Liver (tissue), 8 donors: ENCODE measurements at regions not wholly inside any gene's neighbourhood (a gene's known extent, or its start where the extent isn't known, plus 50 kb on each side); places are given as distances from the start of the nearest gene placed in this dataset.

Experiments used
- DNase-seq: peaks from one replicate; pipeline ENCODE4 v3.0.0-alpha.2; 2017; ENCODE audit warnings: low spot score
- H3K27ac ChIP-seq, 2 donors: one replicate each; pipeline ENCODE4 v1.7.0; 2013; ENCODE audit warnings: inconsistent platforms in 2 of 2, low read length in 2 of 2, control low read depth in 1 of 2, low read depth in 1 of 2, mild to moderate bottlenecking in 1 of 2
- H3K27me3 ChIP-seq, 4 donors: one replicate each; pipeline versions ENCODE4 v1.6.1 to v1.7.0; 2013; ENCODE audit warnings: low read length in 3 of 4, inconsistent platforms in 1 of 4, mild to moderate bottlenecking in 1 of 4, moderate library complexity in 1 of 4; ENCODE audit not compliant: control insufficient read depth in 4 of 4, insufficient read depth in 4 of 4
- H3K36me3 ChIP-seq, 4 donors: one replicate each; pipeline versions ENCODE4 v1.6.1 to v1.7.0; 2013; ENCODE audit warnings: low read length in 3 of 4, mild to moderate bottlenecking in 3 of 4, low read depth in 1 of 4, moderate library complexity in 1 of 4; ENCODE audit not compliant: control insufficient read depth in 4 of 4, insufficient read depth in 3 of 4
- H3K4me1 ChIP-seq, 4 donors: one replicate each; pipeline versions ENCODE4 v1.6.1 to v1.7.0; 2013; ENCODE audit warnings: low read length in 3 of 4, mild to moderate bottlenecking in 3 of 4, moderate library complexity in 1 of 4; ENCODE audit not compliant: control insufficient read depth in 4 of 4, insufficient read depth in 4 of 4
- H3K4me3 ChIP-seq, 3 donors: one replicate each; pipeline versions ENCODE4 v1.6.1 to v1.7.0; 2013; ENCODE audit warnings: low read length in 3 of 3, control low read depth in 1 of 3, low read depth in 1 of 3, mild to moderate bottlenecking in 1 of 3
- H3K9ac ChIP-seq, 2 donors: one replicate each; pipeline ENCODE4 v1.7.0; 2013; ENCODE audit warnings: low read length in 2 of 2, mild to moderate bottlenecking in 2 of 2, moderate library complexity in 2 of 2, control low read depth in 1 of 2, low read depth in 1 of 2
- H3K9me3 ChIP-seq, 4 donors: one replicate each; pipeline versions ENCODE4 v1.6.1 to v1.7.0; 2013; ENCODE audit warnings: low read length in 3 of 4; ENCODE audit not compliant: control insufficient read depth in 4 of 4
- GABPA ChIP-seq, 2 donors: IDR thresholded peaks in 1 of 2; conservative IDR thresholded peaks in 1 of 2; 2 replicates each; pipeline ENCODE4 v1.6.1; 2016; ENCODE audit warnings: antibody characterized with exemption in 2 of 2, mild to moderate bottlenecking in 1 of 2, moderate library complexity in 1 of 2
- HNF4G ChIP-seq: IDR thresholded peaks from 2 replicates; pipeline ENCODE4 v1.6.1; 2016; ENCODE audit warnings: antibody characterized with exemption
- JUND ChIP-seq, 2 donors: IDR thresholded peaks; 2 replicates each; pipeline ENCODE4 v1.6.1; 2016; ENCODE audit warnings: antibody characterized with exemption in 2 of 2
- NR2F2 ChIP-seq: IDR thresholded peaks from 2 replicates; pipeline ENCODE4 v1.6.1; 2016; ENCODE audit warnings: antibody characterized with exemption
- RAD21 ChIP-seq, 2 donors: IDR thresholded peaks; 2 replicates each; pipeline ENCODE4 v1.6.1; 2016; ENCODE audit warnings: antibody characterized with exemption in 2 of 2, mild to moderate bottlenecking in 2 of 2
- RXRA ChIP-seq, 2 donors: IDR thresholded peaks; 2 replicates each; pipeline ENCODE4 v1.6.1; 2017 to 2018; ENCODE audit warnings: antibody characterized with exemption in 2 of 2, mild to moderate bottlenecking in 1 of 2
- SP1 ChIP-seq: IDR thresholded peaks from 2 replicates; pipeline ENCODE4 v1.6.1; 2018; ENCODE audit warnings: antibody characterized with exemption, mild to moderate bottlenecking
- TAF1 ChIP-seq: conservative IDR thresholded peaks from 2 replicates; pipeline ENCODE4 v1.6.1; 2016; ENCODE audit warnings: antibody characterized with exemption, mild to moderate bottlenecking
- YY1 ChIP-seq: IDR thresholded peaks from 2 replicates; pipeline ENCODE4 v1.6.1; 2016; ENCODE audit warnings: antibody characterized with exemption, mild to moderate bottlenecking
- WGBS: extraction: QIAGEN DNeasy Blood & Tissue Kit; methylation state at CpG from one replicate; pipeline ENCODE4 v1.1.7; 2013; 5-methylcytosine and 5-hydroxymethylcytosine counted together
- TF ChIP-seq, protein P1 (sequence below): IDR thresholded peaks from 2 replicates; pipeline ENCODE4 v1.6.1; 2016; ENCODE audit warnings: antibody characterized with exemption, mild to moderate bottlenecking
- TF ChIP-seq, protein P2 (sequence below): fragments of 150-350 bp; IDR thresholded peaks from 2 replicates; pipeline ENCODE4 v1.5.1; 2017; ENCODE audit warnings: improper control_type of control experiment, low read depth, low read length; ENCODE audit not compliant: missing input control
- TF ChIP-seq, protein P3 (sequence below): IDR thresholded peaks from 2 replicates; pipeline ENCODE4 v1.6.1; 2016; ENCODE audit warnings: antibody characterized with exemption
- TF ChIP-seq, protein P4 (sequence below): IDR thresholded peaks from 2 replicates; pipeline ENCODE4 v1.6.1; 2016; ENCODE audit warnings: antibody characterized with exemption
- TF ChIP-seq, protein P5 (sequence below): IDR thresholded peaks from 2 replicates; pipeline ENCODE4 v1.6.1; 2016; ENCODE audit warnings: antibody characterized with exemption
- donor health status: healthy.
- donor health status: healthy.
- donor health status: healthy.
- donor health status: healthy.
- donor health status: healthy.

DNA sequence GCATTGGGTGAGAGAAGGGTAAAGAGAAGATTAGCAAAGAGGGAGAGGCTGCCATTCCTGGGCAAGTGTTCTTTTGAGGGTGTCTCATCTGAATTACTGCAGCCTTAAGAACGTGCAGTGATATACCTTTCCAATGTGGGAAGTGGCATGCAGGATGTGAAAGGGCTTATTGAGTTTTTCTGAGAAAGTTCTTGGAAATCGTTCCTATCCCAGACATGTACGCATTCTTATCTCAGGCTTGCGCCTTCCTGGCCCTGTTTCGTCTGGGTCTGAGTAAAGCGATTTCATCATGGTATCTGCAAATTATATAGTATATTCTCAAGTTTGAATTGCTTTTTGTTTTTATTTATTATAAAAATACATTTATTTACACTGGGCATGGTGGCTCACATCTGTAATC is 699.8 kb downstream of the TRAM1L1 start:
- no peak overlapping the region for H3K27ac ChIP-seq
- WGBS: 82% methylated on average over 6 of the region's 6 CpGs

DNA sequence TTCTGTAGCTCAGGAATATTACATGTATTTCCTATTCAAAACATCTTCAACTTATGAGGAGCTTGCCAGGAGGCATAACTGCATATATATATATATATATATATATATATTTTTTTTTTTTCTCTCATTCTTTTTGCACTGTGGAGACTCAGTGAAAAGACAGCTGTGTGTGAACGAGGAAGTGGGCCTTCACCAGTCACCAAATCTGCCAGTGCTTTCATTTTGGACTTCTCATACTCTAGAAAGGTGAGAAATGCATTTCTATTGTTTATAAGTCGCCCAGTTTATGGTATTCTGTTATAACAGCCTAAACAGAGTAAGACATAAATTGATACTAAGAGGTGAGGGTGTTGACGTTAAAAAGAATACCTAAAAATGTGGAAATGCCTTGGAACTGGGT is 710.6 kb downstream of the TRAM1L1 start:
- no peak overlapping the region for H3K9ac ChIP-seq
- no peaks in the 10 kb centered on the region for H3K9me3 ChIP-seq
- WGBS: 74% methylated on average over 3 of the region's 3 CpGs
- DNase-seq: no peak
- H3K27me3 ChIP-seq: no peaks in the 10 kb centered on the region
- no peak for TF ChIP-seq SP1
- no peak overlapping the region for H3K4me3 ChIP-seq
- H3K27ac ChIP-seq: no peak overlapping the region
- H3K36me3 ChIP-seq: no peaks in the 10 kb centered on the region
- H3K4me1 ChIP-seq: no peaks in the 10 kb centered on the region

More for the DNA sequence above, 699.8 kb downstream of the TRAM1L1 start:
- TF ChIP-seq, protein P1, sequence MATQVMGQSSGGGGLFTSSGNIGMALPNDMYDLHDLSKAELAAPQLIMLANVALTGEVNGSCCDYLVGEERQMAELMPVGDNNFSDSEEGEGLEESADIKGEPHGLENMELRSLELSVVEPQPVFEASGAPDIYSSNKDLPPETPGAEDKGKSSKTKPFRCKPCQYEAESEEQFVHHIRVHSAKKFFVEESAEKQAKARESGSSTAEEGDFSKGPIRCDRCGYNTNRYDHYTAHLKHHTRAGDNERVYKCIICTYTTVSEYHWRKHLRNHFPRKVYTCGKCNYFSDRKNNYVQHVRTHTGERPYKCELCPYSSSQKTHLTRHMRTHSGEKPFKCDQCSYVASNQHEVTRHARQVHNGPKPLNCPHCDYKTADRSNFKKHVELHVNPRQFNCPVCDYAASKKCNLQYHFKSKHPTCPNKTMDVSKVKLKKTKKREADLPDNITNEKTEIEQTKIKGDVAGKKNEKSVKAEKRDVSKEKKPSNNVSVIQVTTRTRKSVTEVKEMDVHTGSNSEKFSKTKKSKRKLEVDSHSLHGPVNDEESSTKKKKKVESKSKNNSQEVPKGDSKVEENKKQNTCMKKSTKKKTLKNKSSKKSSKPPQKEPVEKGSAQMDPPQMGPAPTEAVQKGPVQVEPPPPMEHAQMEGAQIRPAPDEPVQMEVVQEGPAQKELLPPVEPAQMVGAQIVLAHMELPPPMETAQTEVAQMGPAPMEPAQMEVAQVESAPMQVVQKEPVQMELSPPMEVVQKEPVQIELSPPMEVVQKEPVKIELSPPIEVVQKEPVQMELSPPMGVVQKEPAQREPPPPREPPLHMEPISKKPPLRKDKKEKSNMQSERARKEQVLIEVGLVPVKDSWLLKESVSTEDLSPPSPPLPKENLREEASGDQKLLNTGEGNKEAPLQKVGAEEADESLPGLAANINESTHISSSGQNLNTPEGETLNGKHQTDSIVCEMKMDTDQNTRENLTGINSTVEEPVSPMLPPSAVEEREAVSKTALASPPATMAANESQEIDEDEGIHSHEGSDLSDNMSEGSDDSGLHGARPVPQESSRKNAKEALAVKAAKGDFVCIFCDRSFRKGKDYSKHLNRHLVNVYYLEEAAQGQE: no peak
- no peak for TF ChIP-seq NR2F2
- no peak for TF ChIP-seq JUND (IDR thresholded peaks at IDR 0.05)
- no peak for TF ChIP-seq RXRA (IDR thresholded peaks at IDR 0.05)
- TF ChIP-seq, protein P2, sequence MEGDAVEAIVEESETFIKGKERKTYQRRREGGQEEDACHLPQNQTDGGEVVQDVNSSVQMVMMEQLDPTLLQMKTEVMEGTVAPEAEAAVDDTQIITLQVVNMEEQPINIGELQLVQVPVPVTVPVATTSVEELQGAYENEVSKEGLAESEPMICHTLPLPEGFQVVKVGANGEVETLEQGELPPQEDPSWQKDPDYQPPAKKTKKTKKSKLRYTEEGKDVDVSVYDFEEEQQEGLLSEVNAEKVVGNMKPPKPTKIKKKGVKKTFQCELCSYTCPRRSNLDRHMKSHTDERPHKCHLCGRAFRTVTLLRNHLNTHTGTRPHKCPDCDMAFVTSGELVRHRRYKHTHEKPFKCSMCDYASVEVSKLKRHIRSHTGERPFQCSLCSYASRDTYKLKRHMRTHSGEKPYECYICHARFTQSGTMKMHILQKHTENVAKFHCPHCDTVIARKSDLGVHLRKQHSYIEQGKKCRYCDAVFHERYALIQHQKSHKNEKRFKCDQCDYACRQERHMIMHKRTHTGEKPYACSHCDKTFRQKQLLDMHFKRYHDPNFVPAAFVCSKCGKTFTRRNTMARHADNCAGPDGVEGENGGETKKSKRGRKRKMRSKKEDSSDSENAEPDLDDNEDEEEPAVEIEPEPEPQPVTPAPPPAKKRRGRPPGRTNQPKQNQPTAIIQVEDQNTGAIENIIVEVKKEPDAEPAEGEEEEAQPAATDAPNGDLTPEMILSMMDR: no peak
- TF ChIP-seq, protein P3, sequence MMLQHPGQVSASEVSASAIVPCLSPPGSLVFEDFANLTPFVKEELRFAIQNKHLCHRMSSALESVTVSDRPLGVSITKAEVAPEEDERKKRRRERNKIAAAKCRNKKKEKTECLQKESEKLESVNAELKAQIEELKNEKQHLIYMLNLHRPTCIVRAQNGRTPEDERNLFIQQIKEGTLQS: no peak
- no peak for TF ChIP-seq HNF4G
- no peak for TF ChIP-seq YY1
- TF ChIP-seq, protein P4, sequence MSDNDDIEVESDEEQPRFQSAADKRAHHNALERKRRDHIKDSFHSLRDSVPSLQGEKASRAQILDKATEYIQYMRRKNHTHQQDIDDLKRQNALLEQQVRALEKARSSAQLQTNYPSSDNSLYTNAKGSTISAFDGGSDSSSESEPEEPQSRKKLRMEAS: no peak
- TF ChIP-seq, protein P5, sequence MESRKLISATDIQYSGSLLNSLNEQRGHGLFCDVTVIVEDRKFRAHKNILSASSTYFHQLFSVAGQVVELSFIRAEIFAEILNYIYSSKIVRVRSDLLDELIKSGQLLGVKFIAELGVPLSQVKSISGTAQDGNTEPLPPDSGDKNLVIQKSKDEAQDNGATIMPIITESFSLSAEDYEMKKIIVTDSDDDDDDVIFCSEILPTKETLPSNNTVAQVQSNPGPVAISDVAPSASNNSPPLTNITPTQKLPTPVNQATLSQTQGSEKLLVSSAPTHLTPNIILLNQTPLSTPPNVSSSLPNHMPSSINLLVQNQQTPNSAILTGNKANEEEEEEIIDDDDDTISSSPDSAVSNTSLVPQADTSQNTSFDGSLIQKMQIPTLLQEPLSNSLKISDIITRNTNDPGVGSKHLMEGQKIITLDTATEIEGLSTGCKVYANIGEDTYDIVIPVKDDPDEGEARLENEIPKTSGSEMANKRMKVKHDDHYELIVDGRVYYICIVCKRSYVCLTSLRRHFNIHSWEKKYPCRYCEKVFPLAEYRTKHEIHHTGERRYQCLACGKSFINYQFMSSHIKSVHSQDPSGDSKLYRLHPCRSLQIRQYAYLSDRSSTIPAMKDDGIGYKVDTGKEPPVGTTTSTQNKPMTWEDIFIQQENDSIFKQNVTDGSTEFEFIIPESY: no peak
- TF ChIP-seq TAF1: no peak
- no peak for TF ChIP-seq RAD21 (IDR thresholded peaks at IDR 0.05)
- TF ChIP-seq SP1: no peak
- no peak for TF ChIP-seq GABPA (IDR thresholded peaks at IDR 0.05 in 1 of 2, conservative IDR thresholded peaks at IDR 0.05 in 1 of 2)
- Histone ChIP-seq H3K27me3 (no peaks in the 10 kb centered on the region), H3K4me1 (no peaks in the 10 kb centered on the region), H3K9me3 (no peaks in the 10 kb centered on the region), H3K36me3 (no peaks in the 10 kb centered on the region), H3K9ac (no peak overlapping the region), H3K4me3 (no peak overlapping the region)
- DNase-seq: no peak
